Upper lobe of left lung (tissue), 4 donors: ENCODE measurements at regions not wholly inside any gene's neighbourhood (a gene's known extent, or its start where the extent isn't known, plus 50 kb on each side); places are given as distances from the start of the nearest gene placed in this dataset.

Source experiments
- CTCF ChIP-seq, 6 experiments: fragments of 450-650 bp in 4 of 6; fragments of 200-600 bp in 2 of 6; sonication (generic) in 2 of 6; IDR thresholded peaks; one replicate each; pipeline ENCODE4 v1.5.1; 2016 to 2019; ENCODE audit warnings: antibody characterized with exemption in 6 of 6
- POLR2AphosphoS5 ChIP-seq, 2 donors: sonication (generic); formaldehyde crosslinking; IDR thresholded peaks; one replicate each; pipeline ENCODE4 v1.5.1; 2017; ENCODE audit warnings: antibody characterized with exemption in 2 of 2

- no peak for TF ChIP-seq CTCF (IDR thresholded peaks at IDR 0.05)
- no peak for TF ChIP-seq POLR2AphosphoS5 (IDR thresholded peaks at IDR 0.05)
These were observed 198.4 kb upstream of the MEF2C start for GRCh38 chr5:89081360-89081759.
